ENCODE measurements at regions not wholly inside any gene's neighbourhood (a gene's known extent, or its start where the extent isn't known, plus 50 kb on each side); places are given as distances from the start of the nearest gene placed in this dataset.

DNA sequence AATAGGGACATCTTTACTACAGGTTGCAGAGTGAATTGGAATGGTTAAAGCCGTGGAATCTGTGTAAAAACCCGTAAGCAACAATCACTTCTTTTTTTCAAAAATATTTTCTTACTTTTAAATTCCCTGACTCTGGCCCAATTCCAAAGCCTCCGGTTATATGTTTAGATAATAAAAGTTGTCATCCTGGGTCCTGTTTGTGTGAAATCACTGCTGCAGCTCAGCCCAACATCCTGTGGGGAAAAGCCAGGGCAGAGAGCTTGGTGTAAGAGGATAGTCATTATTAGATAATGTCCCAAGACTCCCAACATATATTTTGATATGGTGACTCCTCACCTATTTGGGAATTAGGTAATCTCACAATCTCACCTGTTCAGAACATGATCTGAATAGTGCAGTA lies 586.0 kb upstream of the BRINP1 start:
- H3K9me3 ChIP-seq (replicated peaks in 1 of 2; ENCODE audit: control insufficient read depth in 1 of 2, insufficient read depth in 1 of 2, low read length in 2 of 2): no peaks in the 10 kb centered on the region
- H3K79me2 ChIP-seq (ENCODE audit: insufficient read depth, low read length): no peaks in the 10 kb centered on the region
- intact Hi-C loops (cut with micrococcal nuclease): no loop called here
- no peak overlapping the region for H3K27ac ChIP-seq (ENCODE audit: low read depth in 1 of 2, low read length in 2 of 2)
- H3K9ac ChIP-seq (ENCODE audit: insufficient read depth, low read length, poor library complexity, severe bottlenecking): no peak overlapping the region
- no peak overlapping the region for H2AFZ ChIP-seq (ENCODE audit: insufficient read depth, low read depth, low read length, poor library complexity, severe bottlenecking)
- WGBS (ENCODE audit: insufficient coverage): no CpG with 5 or more reads among the region's 3 CpGs
- no peaks in the 10 kb centered on the region for H3K4me1 Mint-ChIP-seq
- H3K9me3 Mint-ChIP-seq: no peaks in the 10 kb centered on the region
- no peaks in the 10 kb centered on the region for H3K36me3 Mint-ChIP-seq
- H3K4me3 Mint-ChIP-seq: no peak overlapping the region
- no peaks in the 10 kb centered on the region for H3K4me1 ChIP-seq (ENCODE audit: control insufficient read depth in 1 of 2, insufficient read depth in 2 of 2, low read length in 2 of 2)
- no peak overlapping the region for H3K27ac Mint-ChIP-seq
- no peaks in the 10 kb centered on the region for H3K36me3 ChIP-seq (replicated peaks in 1 of 2; ENCODE audit: control insufficient read depth in 1 of 2, insufficient read depth in 2 of 2, low read length in 2 of 2)
- TF ChIP-seq, protein P1, sequence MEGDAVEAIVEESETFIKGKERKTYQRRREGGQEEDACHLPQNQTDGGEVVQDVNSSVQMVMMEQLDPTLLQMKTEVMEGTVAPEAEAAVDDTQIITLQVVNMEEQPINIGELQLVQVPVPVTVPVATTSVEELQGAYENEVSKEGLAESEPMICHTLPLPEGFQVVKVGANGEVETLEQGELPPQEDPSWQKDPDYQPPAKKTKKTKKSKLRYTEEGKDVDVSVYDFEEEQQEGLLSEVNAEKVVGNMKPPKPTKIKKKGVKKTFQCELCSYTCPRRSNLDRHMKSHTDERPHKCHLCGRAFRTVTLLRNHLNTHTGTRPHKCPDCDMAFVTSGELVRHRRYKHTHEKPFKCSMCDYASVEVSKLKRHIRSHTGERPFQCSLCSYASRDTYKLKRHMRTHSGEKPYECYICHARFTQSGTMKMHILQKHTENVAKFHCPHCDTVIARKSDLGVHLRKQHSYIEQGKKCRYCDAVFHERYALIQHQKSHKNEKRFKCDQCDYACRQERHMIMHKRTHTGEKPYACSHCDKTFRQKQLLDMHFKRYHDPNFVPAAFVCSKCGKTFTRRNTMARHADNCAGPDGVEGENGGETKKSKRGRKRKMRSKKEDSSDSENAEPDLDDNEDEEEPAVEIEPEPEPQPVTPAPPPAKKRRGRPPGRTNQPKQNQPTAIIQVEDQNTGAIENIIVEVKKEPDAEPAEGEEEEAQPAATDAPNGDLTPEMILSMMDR (IDR thresholded peaks at IDR 0.05): no peak
- H4K20me1 ChIP-seq (ENCODE audit: insufficient read depth, low read length): no peaks in the 10 kb centered on the region
- no peak overlapping the region for H3K4me2 ChIP-seq (replicated peaks; ENCODE audit: extremely low read depth, low read length, poor library complexity, severe bottlenecking)
- DNase-seq: no peak
- H3K27me3 Mint-ChIP-seq (ENCODE audit: low read depth in 3 of 3): peaks cover 1 to 7% (median 2%) of the 10 kb centered on the region in 3 donors
- H3K27me3 ChIP-seq (ENCODE audit: control insufficient read depth in 2 of 2, insufficient read depth in 2 of 2, low read length in 2 of 2): peaks cover 0 to 2% of the 10 kb centered on the region in 2 donors
- no peak overlapping the region for H3K4me3 ChIP-seq (replicated peaks in 1 of 3; ENCODE audit: low read depth in 2 of 3, low read length in 3 of 3)

DNA sequence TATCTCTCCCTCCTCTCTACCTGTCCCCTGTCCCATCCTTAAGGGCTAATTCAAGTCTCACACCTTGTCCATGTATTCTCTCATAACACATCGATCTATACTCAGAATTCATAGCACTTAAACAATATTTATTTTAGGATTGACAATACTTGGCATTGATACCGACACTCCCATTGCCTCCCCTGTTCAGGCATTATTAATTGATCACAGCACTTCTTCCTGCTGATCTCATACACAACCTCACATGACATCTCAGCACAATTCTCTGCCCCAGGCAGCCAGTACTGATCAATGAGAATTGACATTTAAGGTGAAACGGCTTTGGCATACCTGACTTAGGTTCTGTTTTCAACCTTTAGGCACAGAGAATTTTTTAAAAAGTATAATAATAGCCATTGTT lies 582.4 kb upstream of the BRINP1 start:
- Mint-ChIP-seq H3K36me3 (no peaks in the 10 kb centered on the region), H3K4me3 (no peak overlapping the region), H3K27ac (no peak overlapping the region), H3K4me1 (no peaks in the 10 kb centered on the region), H3K9me3 (no peaks in the 10 kb centered on the region), H3K27me3 (ENCODE audit: low read depth in 3 of 3) (peaks cover 0 to 3% (median 2%) of the 10 kb centered on the region in 3 donors)
- 100% methylated on average over 1 of the region's 3 CpGs for WGBS (ENCODE audit: insufficient coverage)
- no peak overlapping the region for H3K27ac ChIP-seq (ENCODE audit: low read depth in 1 of 2, low read length in 2 of 2)
- no peak overlapping the region for H3K4me2 ChIP-seq (replicated peaks; ENCODE audit: extremely low read depth, low read length, poor library complexity, severe bottlenecking)
- H3K4me3 ChIP-seq (replicated peaks in 1 of 3; ENCODE audit: low read depth in 2 of 3, low read length in 3 of 3): no peak overlapping the region
- no peaks in the 10 kb centered on the region for H4K20me1 ChIP-seq (ENCODE audit: insufficient read depth, low read length)
- TF ChIP-seq, protein P1 (IDR thresholded peaks at IDR 0.05): no peak
- H3K9ac ChIP-seq (ENCODE audit: insufficient read depth, low read length, poor library complexity, severe bottlenecking): no peak overlapping the region
- intact Hi-C loops (cut with micrococcal nuclease): no loop called here
- H3K36me3 ChIP-seq (replicated peaks in 1 of 2; ENCODE audit: control insufficient read depth in 1 of 2, insufficient read depth in 2 of 2, low read length in 2 of 2): no peaks in the 10 kb centered on the region
- DNase-seq: no peak
- H3K79me2 ChIP-seq (ENCODE audit: insufficient read depth, low read length): no peaks in the 10 kb centered on the region
- no peak overlapping the region for H2AFZ ChIP-seq (ENCODE audit: insufficient read depth, low read depth, low read length, poor library complexity, severe bottlenecking)
- peaks cover 0 to 2% of the 10 kb centered on the region in 2 donors for H3K27me3 ChIP-seq (ENCODE audit: control insufficient read depth in 2 of 2, insufficient read depth in 2 of 2, low read length in 2 of 2)
- H3K9me3 ChIP-seq (replicated peaks in 1 of 2; ENCODE audit: control insufficient read depth in 1 of 2, insufficient read depth in 1 of 2, low read length in 2 of 2): no peaks in the 10 kb centered on the region
- H3K4me1 ChIP-seq (ENCODE audit: control insufficient read depth in 1 of 2, insufficient read depth in 2 of 2, low read length in 2 of 2): no peaks in the 10 kb centered on the region

All from CD14-positive monocyte (primary cell).